Occipital lobe (tissue), 1 donor: ENCODE measurements at regions not wholly inside any gene's neighbourhood (a gene's known extent, or its start where the extent isn't known, plus 50 kb on each side); places are given as distances from the start of the nearest gene placed in this dataset.
"Not testable (repeated sequence)": the region's sequence is repeated elsewhere in the genome, so short reads cannot be mapped to it uniquely, and the experiment has no call there.

ENCODE experiments used
- DNase-seq: peaks from one replicate; lab custom pipeline; 2025; lab: John Stamatoyannopoulos, UW

DNA sequence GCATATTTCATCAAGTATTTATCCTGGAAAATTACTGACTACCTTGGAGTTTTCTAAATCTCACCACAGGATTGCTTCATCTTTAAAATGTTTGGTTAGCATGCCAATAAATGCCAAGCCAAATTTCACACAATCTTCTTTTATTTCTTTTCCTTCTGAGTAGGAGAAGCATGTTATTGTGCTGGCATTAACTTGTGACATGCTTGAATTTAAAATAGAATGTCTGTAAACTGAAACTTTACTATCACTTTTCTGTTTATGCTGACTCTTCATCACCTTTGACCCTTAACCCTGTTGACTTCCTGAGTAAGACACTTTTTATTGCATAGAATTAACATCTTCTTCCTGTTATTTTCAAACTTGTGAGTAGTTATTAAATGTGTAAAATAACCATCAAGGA is 56.2 kb upstream of the LRRTM4 start:
- DNase-seq: no peak

GRCh38 chr2:77579076-77579769 is 57.0 kb upstream of the LRRTM4 start:
- DNase-seq: no peak

- no peak for DNase-seq
Observed at GRCh38 chr2:77588438-77588837, 66.3 kb upstream of the LRRTM4 start.

- no peak for DNase-seq
Observed at GRCh38 chr2:77590298-77590917, 68.2 kb upstream of the LRRTM4 start.

DNA sequence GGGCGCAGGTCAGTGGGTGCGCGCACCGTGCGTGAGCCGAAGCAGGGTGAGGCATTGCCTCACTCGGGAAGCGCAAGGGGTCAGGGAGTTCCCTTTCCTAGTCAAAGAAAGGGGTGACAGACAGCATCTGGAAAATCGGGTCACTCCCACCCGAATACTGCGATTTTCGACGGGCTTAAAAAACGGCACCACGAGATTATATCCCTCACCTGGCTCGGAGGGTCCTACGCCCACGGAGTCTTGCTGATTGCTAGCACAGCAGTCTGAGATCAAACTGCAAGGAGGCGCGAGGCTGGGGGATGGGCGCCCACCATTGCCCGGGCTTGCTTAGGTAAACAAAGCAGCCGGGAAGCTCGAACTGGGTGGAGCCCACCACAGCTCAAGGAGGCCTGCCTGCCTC is 70.8 kb upstream of the LRRTM4 start:
- DNase-seq: not testable (repeated sequence)

GRCh38 chr2:77602771-77603170 is 80.6 kb upstream of the LRRTM4 start:
- DNase-seq: no peak

GRCh38 chr2:77604953-77605929 is 83.1 kb upstream of the LRRTM4 start:
- DNase-seq: no peak

DNA sequence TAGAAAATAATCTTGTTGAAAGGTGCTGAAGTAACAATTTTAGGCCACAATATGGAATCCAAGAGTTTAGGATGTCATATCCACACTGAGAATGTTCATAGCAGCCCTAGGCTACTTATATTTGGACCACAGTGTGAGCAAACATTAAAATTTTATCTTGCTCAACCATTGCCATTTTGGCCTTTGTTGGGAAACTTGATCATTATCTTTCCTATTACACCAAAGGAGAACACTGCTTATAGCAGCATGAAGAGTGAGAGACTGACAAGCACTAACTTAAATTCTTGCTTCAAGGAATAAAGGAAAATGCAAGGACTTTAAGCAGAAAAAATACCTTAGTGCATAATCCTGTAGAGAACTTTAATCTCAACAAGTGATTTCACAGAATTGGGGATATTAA is 86.3 kb upstream of the LRRTM4 start:
- DNase-seq: no peak

DNA sequence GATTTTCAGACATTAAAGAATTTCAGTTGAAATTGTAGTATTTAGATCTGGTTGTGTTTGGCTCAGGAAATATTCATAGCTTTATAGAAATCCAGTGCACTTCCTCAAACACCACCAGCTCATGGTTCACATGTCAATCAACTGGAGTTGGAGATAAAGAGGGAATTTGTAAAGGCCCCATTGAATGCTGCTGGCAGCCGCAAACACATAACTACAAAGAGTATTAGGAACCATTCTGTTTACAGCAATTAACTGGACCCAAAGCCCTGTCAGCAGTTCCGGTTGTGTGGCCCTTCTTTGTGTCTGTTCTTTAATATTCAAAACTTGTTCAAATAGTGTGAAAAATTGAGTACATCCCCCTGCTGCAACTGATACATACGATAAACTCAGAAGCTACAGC is 107.4 kb upstream of the LRRTM4 start:
- no peak for DNase-seq

- no peak for DNase-seq
Observed at GRCh38 chr2:77631007-77631406, 108.8 kb upstream of the LRRTM4 start.

DNA sequence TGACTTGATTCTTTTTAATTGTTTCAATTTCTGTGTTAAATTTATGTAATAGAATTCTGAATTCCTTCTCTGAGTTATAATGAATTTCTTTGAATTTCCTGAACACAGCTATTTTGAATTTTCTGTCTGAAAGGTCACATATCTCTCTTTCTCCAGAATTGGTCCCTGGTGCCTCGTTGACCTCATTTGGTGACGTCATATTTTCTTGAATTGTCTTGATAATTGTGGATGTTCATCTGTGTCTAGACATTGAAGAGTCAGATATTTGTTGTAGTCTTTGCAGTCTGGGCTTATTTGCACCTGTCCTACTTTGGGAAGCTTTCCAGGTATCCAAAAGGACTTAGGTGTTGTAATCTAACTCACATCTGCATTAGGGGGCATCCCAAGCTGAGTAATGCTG is 111.4 kb upstream of the LRRTM4 start:
- DNase-seq: no peak

- DNase-seq: no peak
Observed at GRCh38 chr2:77640924-77641323, 118.7 kb upstream of the LRRTM4 start.

GRCh38 chr2:77642339-77642738 is 120.2 kb upstream of the LRRTM4 start:
- no peak for DNase-seq

DNA sequence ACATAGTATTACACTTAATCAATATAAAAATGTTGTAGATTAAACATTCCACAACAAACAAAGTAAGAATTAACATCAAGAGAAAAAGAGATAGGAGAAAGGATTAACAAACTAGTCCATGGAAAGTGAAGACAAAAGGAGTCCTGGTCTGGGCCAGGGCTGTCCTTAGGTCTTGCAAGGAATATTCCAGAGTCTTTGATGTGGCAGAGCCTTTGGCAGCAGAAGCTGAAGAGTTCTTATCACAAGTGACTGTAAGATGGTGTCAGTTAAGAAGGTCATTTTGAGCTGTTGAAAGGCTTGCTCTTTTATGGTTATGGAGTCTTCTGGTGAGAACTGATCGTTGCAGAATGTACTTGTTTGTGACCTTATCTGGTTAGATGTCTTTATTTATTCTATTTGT is 127.7 kb upstream of the LRRTM4 start:
- DNase-seq: no peak

DNA sequence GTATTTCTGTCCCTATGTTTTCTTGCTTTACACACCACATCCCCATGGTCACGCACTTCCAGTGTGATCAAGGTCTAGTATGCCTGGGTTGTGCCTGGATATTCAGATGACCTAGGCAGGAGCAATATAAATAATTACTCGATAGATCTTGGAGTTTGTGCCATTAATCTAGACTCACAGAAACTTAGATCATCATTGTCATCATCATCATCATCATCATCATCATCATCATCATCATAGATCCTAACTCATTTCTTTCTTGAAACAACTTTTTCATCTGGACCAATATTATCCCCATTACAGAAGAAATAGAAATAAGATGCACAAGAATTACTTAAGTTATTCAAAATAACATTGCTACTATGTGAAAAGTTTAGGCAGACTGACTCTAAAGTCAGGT is 130.3 kb upstream of the LRRTM4 start:
- DNase-seq: no peak

- no peak for DNase-seq
Observed at GRCh38 chr2:77664491-77664890, 142.3 kb upstream of the LRRTM4 start.

- no peak for DNase-seq
Observed at GRCh38 chr2:77666251-77666980, 144.2 kb upstream of the LRRTM4 start.

GRCh38 chr2:77684543-77685319 is 162.6 kb upstream of the LRRTM4 start:
- not testable (repeated sequence) for DNase-seq

- no peak for DNase-seq
Observed at GRCh38 chr2:77712601-77713000, 190.4 kb upstream of the LRRTM4 start.

DNA sequence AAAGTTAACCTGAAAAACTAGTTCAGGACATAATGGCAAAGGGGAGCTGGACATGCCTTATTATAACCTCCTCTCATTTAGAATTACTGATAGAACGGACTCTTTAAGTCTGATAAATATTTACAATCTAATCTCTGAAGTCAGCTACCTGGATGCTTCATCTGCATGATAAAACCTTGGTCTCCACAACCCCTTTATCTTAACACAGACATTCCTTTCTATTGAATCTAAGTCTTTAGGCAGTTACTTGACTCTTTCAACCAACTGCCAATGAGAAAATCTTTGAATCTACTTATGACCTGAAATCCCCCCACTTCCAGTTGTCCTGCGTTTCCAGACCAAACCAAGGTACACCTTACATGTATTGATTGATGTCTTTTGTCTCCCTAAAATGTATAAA is 191.2 kb upstream of the LRRTM4 start:
- DNase-seq: no peak

DNA sequence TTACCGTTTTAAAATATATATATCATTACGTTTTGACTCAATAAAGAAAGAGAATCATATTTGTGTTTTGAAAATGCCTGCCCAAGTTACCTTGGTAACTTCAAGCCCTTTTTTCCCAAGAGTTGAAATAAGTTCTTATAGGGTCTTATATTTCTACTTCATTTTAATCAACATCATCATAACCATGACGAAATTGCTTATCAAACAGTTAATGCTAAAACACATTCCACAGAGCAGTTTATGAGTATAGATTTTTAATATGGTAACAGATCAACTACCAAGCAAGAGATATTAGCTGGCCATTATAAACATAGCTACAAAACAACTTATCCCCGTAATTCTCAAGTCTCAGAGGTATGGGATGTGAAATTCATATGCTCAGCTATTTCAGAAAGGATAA is 197.9 kb upstream of the LRRTM4 start:
- no peak for DNase-seq
